ENCODE measurements at regions not wholly inside any gene's neighbourhood (a gene's known extent, or its start where the extent isn't known, plus 50 kb on each side); places are given as distances from the start of the nearest gene placed in this dataset.

DNA sequence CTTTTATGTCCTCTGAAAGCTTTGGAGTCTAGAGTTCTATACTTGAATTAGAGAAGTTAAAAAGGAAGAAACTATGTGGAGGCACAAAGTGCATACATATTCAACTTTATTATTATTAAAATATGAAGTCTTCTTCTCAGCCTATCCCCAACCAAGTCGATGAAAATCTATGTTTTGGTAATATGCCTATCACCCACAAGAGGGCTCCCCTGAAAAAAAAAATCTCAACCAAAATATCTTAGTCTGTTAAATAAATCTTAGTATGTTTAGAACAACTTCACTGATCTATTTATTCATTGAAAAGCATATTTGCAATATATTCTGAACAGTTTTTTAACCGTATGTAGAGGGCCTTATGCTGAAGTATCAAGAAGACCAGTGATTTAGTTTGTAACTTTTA is 804.5 kb downstream of the TDRD15 start:
- TF ChIP-seq, protein P1, sequence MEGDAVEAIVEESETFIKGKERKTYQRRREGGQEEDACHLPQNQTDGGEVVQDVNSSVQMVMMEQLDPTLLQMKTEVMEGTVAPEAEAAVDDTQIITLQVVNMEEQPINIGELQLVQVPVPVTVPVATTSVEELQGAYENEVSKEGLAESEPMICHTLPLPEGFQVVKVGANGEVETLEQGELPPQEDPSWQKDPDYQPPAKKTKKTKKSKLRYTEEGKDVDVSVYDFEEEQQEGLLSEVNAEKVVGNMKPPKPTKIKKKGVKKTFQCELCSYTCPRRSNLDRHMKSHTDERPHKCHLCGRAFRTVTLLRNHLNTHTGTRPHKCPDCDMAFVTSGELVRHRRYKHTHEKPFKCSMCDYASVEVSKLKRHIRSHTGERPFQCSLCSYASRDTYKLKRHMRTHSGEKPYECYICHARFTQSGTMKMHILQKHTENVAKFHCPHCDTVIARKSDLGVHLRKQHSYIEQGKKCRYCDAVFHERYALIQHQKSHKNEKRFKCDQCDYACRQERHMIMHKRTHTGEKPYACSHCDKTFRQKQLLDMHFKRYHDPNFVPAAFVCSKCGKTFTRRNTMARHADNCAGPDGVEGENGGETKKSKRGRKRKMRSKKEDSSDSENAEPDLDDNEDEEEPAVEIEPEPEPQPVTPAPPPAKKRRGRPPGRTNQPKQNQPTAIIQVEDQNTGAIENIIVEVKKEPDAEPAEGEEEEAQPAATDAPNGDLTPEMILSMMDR (IDR thresholded peaks at IDR 0.05; ENCODE audit: control insufficient read depth, extremely low read depth, insufficient read depth): no peak
- DNase-seq (ENCODE audit: low read depth): no peak

DNA sequence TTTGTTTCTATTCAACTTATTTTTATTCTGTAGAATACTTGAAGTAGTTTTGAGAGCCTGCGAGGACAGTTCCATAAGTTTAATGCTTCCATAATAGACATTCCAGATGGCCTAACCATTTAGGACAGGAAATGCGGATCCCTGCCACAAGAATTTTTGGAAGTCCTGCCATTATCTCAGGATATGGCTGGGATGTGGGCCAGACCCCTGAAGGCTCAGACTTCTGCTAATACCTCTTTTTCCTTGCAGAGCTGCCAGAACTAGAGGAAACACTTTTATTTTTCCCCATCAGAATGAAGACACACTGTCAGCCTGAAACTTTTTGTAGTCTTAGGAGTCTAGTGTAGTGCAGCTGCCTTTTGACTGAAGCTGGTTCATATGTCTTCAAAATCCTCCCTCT is 806.5 kb downstream of the TDRD15 start:
- TF ChIP-seq, protein P1 (IDR thresholded peaks at IDR 0.05; ENCODE audit: control insufficient read depth, extremely low read depth, insufficient read depth): no peak
- no peak overlapping the region for H3K4me3 ChIP-seq (ENCODE audit: low read depth, low read length)
- DNase-seq (ENCODE audit: low read depth): no peak

More for the DNA sequence above, 804.5 kb downstream of the TDRD15 start:
- no peak overlapping the region for H3K4me3 ChIP-seq (ENCODE audit: low read depth, low read length)

DNA sequence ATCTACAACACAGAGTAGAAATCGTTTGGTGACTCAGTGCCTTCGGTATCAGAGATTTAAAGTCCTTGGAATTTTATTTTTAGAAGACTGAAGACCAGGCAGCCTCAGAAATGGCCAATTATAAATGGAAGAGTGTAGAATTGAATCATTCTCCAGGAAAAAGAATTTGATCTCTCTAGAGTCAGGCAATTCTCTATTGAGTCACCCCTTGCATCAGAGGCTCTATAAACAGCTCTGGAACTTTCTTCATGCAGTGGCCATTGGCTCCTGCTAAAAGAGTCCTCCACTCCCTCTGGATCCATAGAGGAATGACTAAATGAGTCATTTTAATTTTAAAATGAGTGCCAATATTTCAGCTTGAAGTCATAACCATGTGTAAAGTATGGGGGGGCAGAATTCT is 816.2 kb downstream of the TDRD15 start:
- TF ChIP-seq, protein P1 (IDR thresholded peaks at IDR 0.05; ENCODE audit: control insufficient read depth, extremely low read depth, insufficient read depth): no peak
- H3K4me3 ChIP-seq (ENCODE audit: low read depth, low read length): no peak overlapping the region
- no peak for DNase-seq (ENCODE audit: low read depth)

DNA sequence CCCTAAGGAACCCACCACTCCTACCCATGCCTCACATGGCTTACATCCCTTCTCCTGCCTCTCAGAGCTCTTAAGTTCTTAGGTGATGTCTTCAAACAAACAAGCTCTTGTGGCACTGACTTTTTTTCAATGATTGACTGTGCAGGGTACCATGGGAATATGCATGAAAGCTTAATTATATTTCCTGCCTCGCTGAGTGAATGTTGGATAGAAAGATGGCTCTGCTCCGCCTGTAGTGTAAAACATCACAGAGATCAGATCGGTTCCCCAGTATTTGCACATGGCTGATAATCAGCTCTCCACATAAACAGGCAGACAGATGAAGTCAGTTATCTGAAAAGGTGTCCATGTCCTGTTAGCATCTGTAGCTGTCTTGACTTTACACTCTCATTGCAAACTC is 820.8 kb downstream of the TDRD15 start:
- DNase-seq (ENCODE audit: low read depth): no peak
- TF ChIP-seq, protein P1 (IDR thresholded peaks at IDR 0.05; ENCODE audit: control insufficient read depth, extremely low read depth, insufficient read depth): no peak
- H3K4me3 ChIP-seq (ENCODE audit: low read depth, low read length): no peak overlapping the region

DNA sequence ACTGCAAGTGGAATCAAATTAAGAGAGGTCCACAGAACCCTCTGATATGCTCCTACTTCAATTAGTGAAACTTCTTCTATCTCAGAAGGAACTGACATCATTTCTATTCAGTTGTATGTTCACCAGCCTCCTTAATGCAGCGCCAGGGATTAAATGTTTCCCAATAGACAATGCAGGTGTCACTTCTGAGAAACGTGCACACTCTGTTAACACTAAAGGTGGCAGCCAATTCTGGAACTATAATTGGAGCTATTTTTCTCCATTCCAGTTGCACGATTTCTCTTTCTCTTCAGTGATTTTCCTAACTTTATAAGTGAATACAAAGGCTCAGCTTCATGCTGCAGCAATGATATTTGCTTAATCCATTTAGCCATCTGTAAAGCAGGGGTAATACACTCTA is 821.9 kb downstream of the TDRD15 start:
- TF ChIP-seq, protein P1 (IDR thresholded peaks at IDR 0.05; ENCODE audit: control insufficient read depth, extremely low read depth, insufficient read depth): no peak
- no peak overlapping the region for H3K4me3 ChIP-seq (ENCODE audit: low read depth, low read length)
- DNase-seq (ENCODE audit: low read depth): no peak

DNA sequence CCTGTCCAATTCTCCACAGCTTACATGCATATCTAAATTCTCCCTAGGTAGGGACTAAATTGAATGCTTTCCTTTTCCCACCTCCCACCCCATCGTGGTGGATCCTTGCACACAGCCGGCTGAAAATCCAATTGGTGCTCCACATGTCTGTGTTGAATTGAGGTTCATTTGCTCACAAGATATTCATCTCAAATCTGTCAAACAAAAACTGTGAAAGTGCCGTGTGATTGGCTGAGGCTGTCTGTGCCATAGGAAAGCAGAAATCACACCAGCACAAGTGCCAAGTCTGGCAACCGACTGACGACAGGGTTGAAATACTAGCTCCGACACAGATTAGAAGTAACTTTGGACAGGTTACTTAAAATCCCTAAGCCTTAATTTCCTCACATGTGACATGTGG is 823.3 kb downstream of the TDRD15 start:
- H3K4me3 ChIP-seq (ENCODE audit: low read depth, low read length): no peak overlapping the region
- TF ChIP-seq, protein P1 (IDR thresholded peaks at IDR 0.05; ENCODE audit: control insufficient read depth, extremely low read depth, insufficient read depth): no peak
- no peak for DNase-seq (ENCODE audit: low read depth)

DNA sequence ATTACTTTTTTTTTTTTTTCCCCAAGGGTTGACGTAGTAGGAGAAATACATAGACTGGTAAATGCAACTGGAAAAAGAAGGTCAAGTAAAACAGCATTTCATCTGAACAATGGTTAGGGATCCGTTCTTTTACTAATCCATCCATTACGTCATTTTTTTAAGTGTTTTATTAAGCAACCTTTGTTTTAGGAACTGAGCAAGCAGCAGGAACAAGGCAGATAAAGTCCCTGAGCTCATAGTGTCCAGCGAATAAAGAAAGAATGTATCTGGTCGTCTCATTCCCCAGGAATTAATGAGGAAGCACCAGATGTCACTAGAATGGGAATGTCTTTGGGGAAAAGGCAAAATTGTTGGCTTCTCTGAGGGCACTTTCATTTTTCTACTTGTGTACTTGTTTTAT is 842.4 kb downstream of the TDRD15 start:
- no peak overlapping the region for H3K4me3 ChIP-seq (ENCODE audit: low read depth, low read length)
- DNase-seq (ENCODE audit: low read depth): no peak
- TF ChIP-seq, protein P1 (IDR thresholded peaks at IDR 0.05; ENCODE audit: control insufficient read depth, extremely low read depth, insufficient read depth): no peak

All from LNCaP clone FGC (cell line).